Mammary epithelial cell (primary cell): ENCODE measurements at regions not wholly inside any gene's neighbourhood (a gene's known extent, or its start where the extent isn't known, plus 50 kb on each side); places are given as distances from the start of the nearest gene placed in this dataset.

ENCODE experiments used
- EZH2 ChIP-seq: IDR thresholded peaks from 2 replicates; pipeline ENCODE4 v1.6.1; 2012; ENCODE audit warnings: low read length, inconsistent platforms, borderline replicate concordance
- TF ChIP-seq, protein P1 (sequence below), 2 donors: IDR thresholded peaks in 1 of 2; conservative IDR thresholded peaks in 1 of 2; 2 replicates each; pipeline ENCODE4 v1.5.1; 2011 to 2012; ENCODE audit warnings: inconsistent platforms in 2 of 2, low read length in 2 of 2, mild to moderate bottlenecking in 2 of 2, control low read depth in 1 of 2, low read depth in 1 of 2; ENCODE audit not compliant: insufficient read depth in 1 of 2; ENCODE audit errors: extremely low read depth in 1 of 2

GRCh38 chr10:117449636-117450035 is 74.4 kb upstream of the PDZD8 start:
- TF ChIP-seq, protein P1, sequence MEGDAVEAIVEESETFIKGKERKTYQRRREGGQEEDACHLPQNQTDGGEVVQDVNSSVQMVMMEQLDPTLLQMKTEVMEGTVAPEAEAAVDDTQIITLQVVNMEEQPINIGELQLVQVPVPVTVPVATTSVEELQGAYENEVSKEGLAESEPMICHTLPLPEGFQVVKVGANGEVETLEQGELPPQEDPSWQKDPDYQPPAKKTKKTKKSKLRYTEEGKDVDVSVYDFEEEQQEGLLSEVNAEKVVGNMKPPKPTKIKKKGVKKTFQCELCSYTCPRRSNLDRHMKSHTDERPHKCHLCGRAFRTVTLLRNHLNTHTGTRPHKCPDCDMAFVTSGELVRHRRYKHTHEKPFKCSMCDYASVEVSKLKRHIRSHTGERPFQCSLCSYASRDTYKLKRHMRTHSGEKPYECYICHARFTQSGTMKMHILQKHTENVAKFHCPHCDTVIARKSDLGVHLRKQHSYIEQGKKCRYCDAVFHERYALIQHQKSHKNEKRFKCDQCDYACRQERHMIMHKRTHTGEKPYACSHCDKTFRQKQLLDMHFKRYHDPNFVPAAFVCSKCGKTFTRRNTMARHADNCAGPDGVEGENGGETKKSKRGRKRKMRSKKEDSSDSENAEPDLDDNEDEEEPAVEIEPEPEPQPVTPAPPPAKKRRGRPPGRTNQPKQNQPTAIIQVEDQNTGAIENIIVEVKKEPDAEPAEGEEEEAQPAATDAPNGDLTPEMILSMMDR (conservative IDR thresholded peaks at IDR 0.05 in 1 of 2, IDR thresholded peaks at IDR 0.05 in 1 of 2; ENCODE audit: extremely low read depth in 1 of 2, insufficient read depth in 1 of 2, low read depth in 1 of 2, low read length in 2 of 2): peak in 1 of 2 donors; percentile 27
- no peak for TF ChIP-seq EZH2
